Heart left ventricle (tissue), 16 donors: ENCODE measurements at regions not wholly inside any gene's neighbourhood (a gene's known extent, or its start where the extent isn't known, plus 50 kb on each side); places are given as distances from the start of the nearest gene placed in this dataset.
A peak's percentile ranks its signal among the peaks of the same experiment; 100 is the strongest.

ENCODE experiments used
- ATAC-seq, 4 donors: fragments of 200-7000 bp; cut with Tn5 transposase; one replicate each; pipeline ENCODE4 v1.9.1; 2020 to 2022; ENCODE audit warnings: moderate library complexity in 4 of 4, mild to moderate bottlenecking in 3 of 4, moderate number of reproducible peaks in 1 of 4
- DNase-seq, 5 donors: peaks; one replicate each; pipeline ENCODE4 v3.0.0-alpha.2; 2020
- H3K27ac ChIP-seq, 12 donors: fragments of 200-600 bp; sonication (generic) in 4 of 12; one replicate each; pipeline versions ENCODE4 v1.5.0 to v1.8.0; 2016 to 2022; ENCODE audit warnings: mild to moderate bottlenecking in 2 of 12
- H3K27me3 ChIP-seq, 9 donors: fragments of 200-600 bp; sonication (generic) in 2 of 9; one replicate each; pipeline versions ENCODE4 v1.5.1 to v1.8.0; 2016 to 2022; ENCODE audit warnings: mild to moderate bottlenecking in 3 of 9
- H3K36me3 ChIP-seq, 9 donors: fragments of 200-600 bp; sonication (generic) in 2 of 9; one replicate each; pipeline versions ENCODE4 v1.5.0 to v1.8.0; 2018 to 2022; ENCODE audit warnings: mild to moderate bottlenecking in 2 of 9
- H3K4me1 ChIP-seq, 12 donors: fragments of 200-600 bp; sonication (generic) in 4 of 12; one replicate each; pipeline versions ENCODE4 v1.5.0 to v1.8.0; 2016 to 2022; ENCODE audit warnings: mild to moderate bottlenecking in 3 of 12
- H3K4me3 ChIP-seq, 12 donors: fragments of 200-600 bp; sonication (generic) in 4 of 12; one replicate each; pipeline versions ENCODE4 v1.5.0 to v1.8.0; 2017 to 2022; ENCODE audit warnings: mild to moderate bottlenecking in 9 of 12, moderate library complexity in 4 of 12
- H3K9me3 ChIP-seq, 12 donors: fragments of 200-600 bp; sonication (generic) in 4 of 12; one replicate each; pipeline versions ENCODE4 v1.5.0 to v1.8.0; 2016 to 2022; ENCODE audit warnings: mild to moderate bottlenecking in 1 of 12
- CTCF ChIP-seq, 12 donors: fragments of 200-600 bp; sonication (generic) in 4 of 12; IDR thresholded peaks; one replicate each; pipeline versions ENCODE4 v1.5.0 to v1.8.0; 2018 to 2022; ENCODE audit warnings: antibody characterized with exemption in 12 of 12, mild to moderate bottlenecking in 5 of 12
- POLR2A ChIP-seq, 2 donors: fragments of 450-650 bp; IDR thresholded peaks; one replicate each; pipeline ENCODE4 v1.6.1; 2017; ENCODE audit warnings: antibody characterized with exemption in 2 of 2, mild to moderate bottlenecking in 2 of 2, moderate library complexity in 2 of 2
- WGBS, 4 donors: extraction: QIAGEN DNeasy Blood & Tissue Kit in 2 of 4; methylation state at CpG; one replicate each; pipeline versions ENCODE4 v1.1.5 to v1.1.7; 2013 to 2018; 5-methylcytosine and 5-hydroxymethylcytosine counted together
- intact Hi-C, 10 donors: fragments of 100-400 bp; cut with DNase I; formaldehyde crosslinking; loops; one replicate each; pipeline versions ENCODE4 v1.11.1 to v1.14.2; 2022
- donor health status: ischemic (EF 13 %, LVEDD 7.1; RV severe dilation, severe dysfunction).
- donor health status: healthy with polysubstance abuse.
- donor health status: DM: no; HTN: yes; CAD: no.
- donor health status: DM: no; HTN: no; CAD: no.
- donor health status: ischemic (EF 25% LVEDD 6.9; RV normal size, moderate dysfunction).
- donor health status: ischemic (EF 25% LVEDD 5.7; RV mildly dilated, moderate dysfunction).
- donor health status: healthy.
- donor health status: DM: yes; HTN: yes; CAD: no.
- donor health status: ischemic (EF 35%, LVEDD 5.7; RV mildly dilated, moderate dysfunction).
- donor health status: nonischemic (EF 11% LVEDD 7.7; RV severe dilation, severe dysfunction).
- donor health status: DM: yes; HTN: yes; CAD: no.
- donor health status: PGD.
- donor health status: ischemic (EF 29% LVEDD 5.4; RV normal size, mild dysfunction).
- donor health status: nonischemic (EF 23%, LVEDD 6.1; RV moderate dilation, normal function).

GRCh38 chr2:147538821-147539220 lies 306.0 kb upstream of the ACVR2A start:
- Histone ChIP-seq H3K4me3 (no peak overlapping the region), H3K9me3 (no peaks in the 10 kb centered on the region), H3K27ac (no peak overlapping the region), H3K27me3 (no peaks in the 10 kb centered on the region), H3K36me3 (no peaks in the 10 kb centered on the region), H3K4me1 (peaks cover 0 to 10% (median 0%) of the 10 kb centered on the region in 12 donors)
- no peak for ATAC-seq
- WGBS, 4 donors: 64 to 69% (median 69%) methylated on average over 3 of the region's 3 CpGs
- TF ChIP-seq POLR2A (IDR thresholded peaks at IDR 0.05) (no peak), CTCF (IDR thresholded peaks at IDR 0.05) (no peak)
- intact Hi-C loops: no loop called here
- no peak for DNase-seq

- ATAC-seq: peak in 2 of 4 donors; percentile 13 to 41
- no peak overlapping the region for H3K4me3 ChIP-seq
- no peak overlapping the region for H3K27ac ChIP-seq
- H3K27me3 ChIP-seq: no peaks in the 10 kb centered on the region
- H3K4me1 ChIP-seq: peaks cover 0 to 10% (median 0%) of the 10 kb centered on the region in 12 donors
- WGBS, 4 donors: 13 to 33% (median 24%) methylated on average over 1 of the region's 1 CpG
- no peak for DNase-seq
- TF ChIP-seq CTCF (IDR thresholded peaks at IDR 0.05): no peak
- no peak for TF ChIP-seq POLR2A (IDR thresholded peaks at IDR 0.05)
- intact Hi-C loops: no loop called here
- H3K36me3 ChIP-seq: no peaks in the 10 kb centered on the region
- H3K9me3 ChIP-seq: no peaks in the 10 kb centered on the region
These were observed 306.7 kb upstream of the ACVR2A start for GRCh38 chr2:147538088-147538487.

GRCh38 chr2:147531269-147531668 lies 313.6 kb upstream of the ACVR2A start:
- no peaks in the 10 kb centered on the region for H3K9me3 ChIP-seq
- TF ChIP-seq POLR2A (IDR thresholded peaks at IDR 0.05): no peak
- TF ChIP-seq CTCF (IDR thresholded peaks at IDR 0.05): no peak
- no peak overlapping the region for H3K27ac ChIP-seq
- H3K27me3 ChIP-seq: no peaks in the 10 kb centered on the region
- 57 to 77% (median 67%) methylated on average over 3 of the region's 3 CpGs for WGBS, 4 donors
- H3K4me3 ChIP-seq: no peak overlapping the region
- no peak for ATAC-seq
- intact Hi-C loops: no loop called here
- H3K36me3 ChIP-seq: no peaks in the 10 kb centered on the region
- H3K4me1 ChIP-seq: peaks cover 0 to under 1% (median 0%) of the 10 kb centered on the region in 12 donors
- no peak for DNase-seq

GRCh38 chr2:147530033-147530432 lies 314.8 kb upstream of the ACVR2A start:
- intact Hi-C loops: no loop called here

More at GRCh38 chr2:147530033-147530432, 314.8 kb upstream of the ACVR2A start:
- TF ChIP-seq CTCF (IDR thresholded peaks at IDR 0.05) (no peak), POLR2A (IDR thresholded peaks at IDR 0.05) (no peak)
- DNase-seq: no peak
- Histone ChIP-seq H3K4me1 (peaks cover 0 to 6% (median 0%) of the 10 kb centered on the region in 12 donors), H3K36me3 (no peaks in the 10 kb centered on the region), H3K27me3 (no peaks in the 10 kb centered on the region), H3K4me3 (no peak overlapping the region), H3K9me3 (no peaks in the 10 kb centered on the region), H3K27ac (no peak overlapping the region)
- WGBS, 4 donors: 75 to 81% (median 78%) methylated on average over 3 of the region's 3 CpGs
- no peak for ATAC-seq
